ENCODE measurements at regions not wholly inside any gene's neighbourhood (a gene's known extent, or its start where the extent isn't known, plus 50 kb on each side); places are given as distances from the start of the nearest gene placed in this dataset.

DNA sequence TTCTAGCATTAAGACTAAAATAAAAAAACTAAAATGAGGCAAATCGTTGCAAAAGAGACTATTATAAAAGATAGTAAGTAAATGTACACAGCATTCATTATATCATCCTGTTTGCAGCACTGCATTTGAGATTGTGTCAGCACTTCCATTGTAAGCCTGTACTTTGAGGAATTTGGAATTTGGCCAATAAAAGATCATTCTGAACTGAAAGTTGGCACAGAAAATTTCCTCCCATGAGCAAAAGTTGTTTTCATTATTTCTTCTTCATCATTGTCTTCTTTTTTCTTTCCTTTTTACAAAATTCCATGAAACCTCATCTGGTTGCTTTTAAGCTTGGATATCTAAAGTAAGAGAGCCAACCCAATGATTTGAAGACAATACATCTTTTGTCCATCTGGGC, 199.3 kb upstream of the ADAMTSL1 start:
- TF ChIP-seq ZNF830 (CRISPR knock-in tag; IDR thresholded peaks at IDR 0.05), result no peak
- TF ChIP-seq EHMT2 (IDR thresholded peaks at IDR 0.05), result no peak
- TF ChIP-seq YY1 (IDR thresholded peaks at IDR 0.05; ENCODE audit: borderline replicate concordance in 1 of 3, control insufficient read depth in 1 of 3, extremely low read depth in 1 of 3, insufficient read depth in 3 of 3, insufficient read length in 1 of 3, insufficient replicate concordance in 2 of 3, low read depth in 1 of 3, low read length in 2 of 3), result no peak
- TF ChIP-seq, protein P1, sequence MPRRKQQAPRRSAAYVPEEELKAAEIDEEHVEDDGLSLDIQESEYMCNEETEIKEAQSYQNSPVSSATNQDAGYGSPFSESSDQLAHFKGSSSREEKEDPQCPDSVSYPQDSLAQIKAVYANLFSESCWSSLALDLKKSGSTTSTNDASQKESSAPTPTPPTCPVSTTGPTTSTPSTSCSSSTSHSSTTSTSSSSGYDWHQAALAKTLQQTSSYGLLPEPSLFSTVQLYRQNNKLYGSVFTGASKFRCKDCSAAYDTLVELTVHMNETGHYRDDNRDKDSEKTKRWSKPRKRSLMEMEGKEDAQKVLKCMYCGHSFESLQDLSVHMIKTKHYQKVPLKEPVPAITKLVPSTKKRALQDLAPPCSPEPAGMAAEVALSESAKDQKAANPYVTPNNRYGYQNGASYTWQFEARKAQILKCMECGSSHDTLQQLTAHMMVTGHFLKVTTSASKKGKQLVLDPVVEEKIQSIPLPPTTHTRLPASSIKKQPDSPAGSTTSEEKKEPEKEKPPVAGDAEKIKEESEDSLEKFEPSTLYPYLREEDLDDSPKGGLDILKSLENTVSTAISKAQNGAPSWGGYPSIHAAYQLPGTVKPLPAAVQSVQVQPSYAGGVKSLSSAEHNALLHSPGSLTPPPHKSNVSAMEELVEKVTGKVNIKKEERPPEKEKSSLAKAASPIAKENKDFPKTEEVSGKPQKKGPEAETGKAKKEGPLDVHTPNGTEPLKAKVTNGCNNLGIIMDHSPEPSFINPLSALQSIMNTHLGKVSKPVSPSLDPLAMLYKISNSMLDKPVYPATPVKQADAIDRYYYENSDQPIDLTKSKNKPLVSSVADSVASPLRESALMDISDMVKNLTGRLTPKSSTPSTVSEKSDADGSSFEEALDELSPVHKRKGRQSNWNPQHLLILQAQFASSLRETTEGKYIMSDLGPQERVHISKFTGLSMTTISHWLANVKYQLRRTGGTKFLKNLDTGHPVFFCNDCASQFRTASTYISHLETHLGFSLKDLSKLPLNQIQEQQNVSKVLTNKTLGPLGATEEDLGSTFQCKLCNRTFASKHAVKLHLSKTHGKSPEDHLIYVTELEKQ (CRISPR knock-in tag; IDR thresholded peaks at IDR 0.05), result no peak
- TF ChIP-seq SMARCC2 (IDR thresholded peaks at IDR 0.05; ENCODE audit: low read depth), result no peak

All from K562 (cell line).